ENCODE measurements at regions not wholly inside any gene's neighbourhood (a gene's known extent, or its start where the extent isn't known, plus 50 kb on each side); places are given as distances from the start of the nearest gene placed in this dataset.
"Not testable (repeated sequence)": the region's sequence is repeated elsewhere in the genome, so short reads cannot be mapped to it uniquely, and the experiment has no call there.

DNA sequence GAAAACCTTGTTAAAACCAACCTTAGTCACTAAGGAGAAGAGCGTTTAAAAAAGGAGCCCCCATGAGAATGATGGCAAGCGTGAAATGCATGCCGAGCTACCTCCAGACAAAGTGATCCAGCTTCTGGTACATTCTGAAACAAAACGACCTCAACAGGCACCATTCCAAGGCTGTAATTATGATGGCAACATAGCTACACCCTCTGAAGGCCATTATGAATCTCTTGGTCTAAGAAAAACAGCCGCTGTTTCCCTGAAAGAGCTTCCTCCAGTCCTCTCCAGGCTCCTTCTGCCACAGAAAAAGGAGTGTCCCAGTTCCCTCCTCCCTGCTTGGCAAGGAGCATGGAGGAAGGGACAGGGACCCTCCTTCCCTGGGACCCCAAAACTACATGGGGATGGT lies 50.0 kb upstream of the ABLIM1 start:
- no peak for DNase-seq

DNA sequence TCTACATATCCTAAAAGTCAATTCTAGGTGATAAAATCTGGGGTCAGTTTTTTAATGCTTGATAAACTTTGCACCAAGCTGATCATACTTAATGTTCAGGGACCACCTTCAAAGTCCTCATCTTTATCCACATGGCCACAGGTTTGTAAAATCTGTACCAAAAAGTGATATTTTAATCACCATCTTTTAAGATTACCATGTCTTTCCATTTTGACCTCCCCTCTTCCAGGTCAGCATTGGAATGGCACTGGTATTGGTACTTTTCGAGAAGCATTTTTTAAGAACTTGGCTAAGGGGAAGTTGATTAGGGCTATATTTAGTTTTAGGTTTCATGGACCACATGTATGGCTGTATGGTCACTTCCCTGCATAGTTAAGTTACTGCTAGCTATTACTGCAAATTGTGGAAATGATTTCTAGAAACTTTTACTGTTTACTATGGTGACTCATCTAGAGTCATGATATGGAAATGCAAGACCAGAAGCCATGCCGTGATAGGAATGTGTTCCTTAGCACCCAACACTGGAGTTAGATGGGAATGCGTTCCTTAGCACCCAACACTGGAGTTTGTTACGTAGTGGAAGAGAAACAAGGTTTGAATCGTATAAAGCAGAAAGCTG lies 50.8 kb upstream of the ABLIM1 start:
- no peak for DNase-seq

DNA sequence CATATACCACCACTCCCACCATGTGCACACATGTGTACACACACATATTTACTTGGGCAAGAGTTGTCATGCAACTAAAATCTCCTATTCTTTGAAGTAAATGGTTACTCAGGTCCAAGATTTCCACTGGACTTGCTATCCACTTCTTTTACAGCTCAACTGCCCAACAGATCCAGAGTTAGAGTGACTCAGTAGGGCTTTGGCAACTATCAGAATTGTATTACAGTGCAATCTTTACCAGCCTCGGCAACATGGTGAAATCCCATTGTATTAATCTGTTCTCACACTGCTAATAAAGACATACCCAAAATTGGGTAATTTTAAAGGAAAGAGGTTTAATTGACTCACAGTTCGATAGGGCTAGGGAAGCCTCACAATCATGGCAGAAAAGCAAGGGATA lies 51.9 kb upstream of the ABLIM1 start:
- no peak for DNase-seq

GRCh38 chr10:114711176-114711868 lies 53.2 kb upstream of the ABLIM1 start:
- DNase-seq, result no peak

DNA sequence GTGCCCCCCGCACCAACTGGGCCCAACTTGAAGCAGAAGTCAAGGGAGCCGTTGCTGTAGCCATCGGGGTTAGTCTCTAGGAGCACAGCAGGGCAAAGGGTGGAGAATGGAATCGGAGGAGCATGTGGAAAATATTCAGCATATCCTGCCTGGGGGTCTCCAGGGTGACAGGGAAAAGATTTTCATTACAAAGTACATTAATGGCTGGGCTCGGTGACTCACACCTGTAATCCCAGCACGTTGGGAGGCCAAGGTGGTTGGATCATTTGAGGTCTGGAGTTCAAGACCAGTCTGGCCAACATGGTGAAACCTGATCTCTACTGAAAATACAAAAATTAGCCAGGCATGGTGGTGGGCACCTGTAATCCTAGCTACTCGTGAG lies 53.8 kb upstream of the ABLIM1 start:
- DNase-seq, result no peak

GRCh38 chr10:114713525-114714090 lies 55.5 kb upstream of the ABLIM1 start:
- DNase-seq, result no peak

DNA sequence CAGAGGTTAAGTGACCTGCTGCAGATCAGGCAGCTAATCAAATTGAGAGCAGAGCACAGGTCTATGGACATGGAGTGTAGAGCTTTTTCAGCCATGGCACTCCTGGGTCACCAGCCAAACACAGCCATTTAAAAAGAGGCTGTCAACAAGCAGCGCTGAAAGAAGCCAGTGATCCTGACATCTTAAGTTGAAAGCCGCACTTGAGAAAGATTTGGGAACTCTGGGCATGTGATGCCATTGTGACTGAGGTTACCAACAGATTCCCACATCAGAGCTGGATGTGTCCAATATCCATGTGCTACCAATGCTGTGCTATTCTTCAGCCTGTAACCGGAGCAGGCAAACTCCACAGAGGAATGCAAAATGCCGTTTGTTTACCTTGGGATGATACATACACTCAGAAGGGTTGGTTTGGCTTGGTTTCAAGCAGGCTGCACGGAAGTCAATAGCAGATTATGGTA lies 56.2 kb upstream of the ABLIM1 start:
- no peak for DNase-seq

DNA sequence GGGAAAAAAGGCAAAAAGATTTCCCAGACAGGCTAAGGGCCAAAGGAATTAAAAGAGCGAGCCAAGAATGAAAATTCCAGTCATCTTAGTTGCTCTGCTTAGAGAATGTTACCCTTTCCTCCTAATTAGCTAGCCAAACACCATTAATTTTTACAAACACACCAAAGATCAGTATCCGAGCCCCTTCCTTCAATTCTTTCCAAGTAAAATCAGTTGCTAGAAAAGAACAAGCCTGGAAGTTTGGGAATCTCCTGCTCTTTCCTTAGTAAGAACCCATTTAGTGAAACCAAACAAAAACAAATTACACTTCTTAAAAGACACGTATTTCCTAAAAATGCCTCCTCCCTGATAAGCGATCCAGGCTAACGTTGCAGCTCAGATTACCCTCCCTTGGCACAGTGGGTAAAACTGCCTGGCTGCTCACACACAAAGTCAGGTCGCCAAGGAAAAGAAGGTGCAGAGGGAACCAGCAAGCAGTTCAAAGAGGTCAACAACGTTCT lies 57.1 kb upstream of the ABLIM1 start:
- no peak for DNase-seq

GRCh38 chr10:114716811-114717404 lies 58.8 kb upstream of the ABLIM1 start:
- DNase-seq, result no peak

DNA sequence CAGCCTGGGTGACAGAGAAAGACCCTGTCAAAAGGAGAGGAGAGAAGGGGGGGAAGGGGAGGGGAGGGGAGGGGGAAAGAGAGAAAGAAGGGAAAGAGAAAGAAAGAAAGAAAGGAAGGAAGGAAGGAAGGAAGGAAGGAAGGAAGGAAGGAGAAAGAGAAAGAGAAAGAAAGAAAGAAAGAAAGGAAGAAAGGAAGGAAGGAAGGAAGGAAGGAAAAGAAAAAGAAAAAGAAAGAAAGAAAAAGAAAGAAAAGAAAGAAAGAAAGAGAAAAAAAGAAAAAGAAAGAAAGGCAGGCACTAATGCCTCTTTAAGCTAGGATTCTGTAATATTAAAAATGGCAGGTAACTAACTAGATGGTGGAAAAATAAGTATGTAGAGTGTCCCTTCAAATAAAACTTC lies 59.8 kb upstream of the ABLIM1 start:
- DNase-seq, result not testable (repeated sequence)

- DNase-seq, result no peak
These were observed 60.3 kb upstream of the ABLIM1 start for GRCh38 chr10:114718374-114718773.

DNA sequence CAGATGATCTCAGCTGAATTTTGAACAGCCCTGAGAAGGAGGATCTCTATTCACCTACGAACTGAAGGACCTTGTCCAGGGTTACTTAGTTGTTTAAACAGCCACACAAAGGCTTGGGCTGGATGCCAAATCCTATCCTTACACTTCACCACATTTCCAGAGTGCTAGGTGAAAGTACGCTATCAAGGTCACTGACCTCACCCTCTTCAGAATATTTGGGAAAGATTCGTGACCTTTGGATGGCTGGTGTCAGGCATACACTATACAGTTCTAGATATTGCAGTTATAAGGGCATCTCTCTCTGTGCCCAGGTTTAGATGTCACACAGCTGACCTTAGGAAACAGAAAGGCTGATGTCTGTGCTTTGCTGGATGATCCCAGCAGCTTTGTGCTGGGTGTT lies 61.2 kb upstream of the ABLIM1 start:
- DNase-seq, result no peak

- DNase-seq, result not testable (repeated sequence)
These were observed 61.9 kb upstream of the ABLIM1 start for GRCh38 chr10:114720023-114720422.

- DNase-seq, result no peak
These were observed 62.7 kb upstream of the ABLIM1 start for GRCh38 chr10:114720685-114721278.

- DNase-seq, result not testable (repeated sequence)
These were observed 64.1 kb upstream of the ABLIM1 start for GRCh38 chr10:114722136-114722535.

DNA sequence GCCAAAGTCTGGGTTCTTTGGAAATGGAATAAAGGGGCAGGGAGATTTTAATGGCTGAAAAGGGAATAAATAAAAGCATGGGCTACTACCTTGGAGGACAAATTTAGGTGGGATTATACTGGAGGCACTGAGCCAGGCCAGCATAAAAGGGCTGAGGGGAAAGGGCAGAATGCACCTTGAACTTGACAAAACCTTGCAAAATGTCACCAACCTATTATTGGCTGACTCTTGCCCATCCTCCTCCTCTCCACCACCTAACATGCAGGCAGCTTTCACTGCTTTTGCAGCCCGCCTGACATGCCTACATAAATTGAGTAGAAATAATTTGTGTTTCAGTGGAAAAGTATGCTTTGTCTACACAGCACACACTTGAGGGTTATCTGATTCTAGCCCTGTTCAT lies 65.3 kb upstream of the ABLIM1 start:
- no peak for DNase-seq

- no peak for DNase-seq
These were observed 66.1 kb upstream of the ABLIM1 start for GRCh38 chr10:114723991-114724715.

- no peak for DNase-seq
These were observed 66.6 kb upstream of the ABLIM1 start for GRCh38 chr10:114724716-114725106.

GRCh38 chr10:114726820-114727271 lies 68.8 kb upstream of the ABLIM1 start:
- no peak for DNase-seq

DNA sequence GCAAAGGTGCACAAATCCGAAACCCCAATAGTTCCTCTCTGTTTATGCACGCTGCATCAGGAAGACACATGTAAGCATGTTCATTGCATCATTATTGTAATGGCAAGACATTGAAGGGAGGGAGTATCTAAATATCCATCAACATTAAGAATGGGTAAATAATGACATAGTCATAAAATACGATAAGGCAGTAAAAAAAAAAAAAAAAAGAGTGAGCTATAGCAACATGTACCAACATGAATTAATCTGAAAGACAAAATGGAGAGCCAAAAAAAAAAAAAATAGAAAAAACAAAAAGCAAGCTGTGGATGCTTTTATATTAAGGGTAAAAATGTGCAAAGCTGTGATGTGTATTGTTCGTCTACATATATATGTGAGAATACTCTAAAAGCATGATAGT lies 70.2 kb upstream of the ABLIM1 start:
- no peak for DNase-seq

GRCh38 chr10:114729103-114729659 lies 71.1 kb upstream of the ABLIM1 start:
- DNase-seq, result no peak

DNA sequence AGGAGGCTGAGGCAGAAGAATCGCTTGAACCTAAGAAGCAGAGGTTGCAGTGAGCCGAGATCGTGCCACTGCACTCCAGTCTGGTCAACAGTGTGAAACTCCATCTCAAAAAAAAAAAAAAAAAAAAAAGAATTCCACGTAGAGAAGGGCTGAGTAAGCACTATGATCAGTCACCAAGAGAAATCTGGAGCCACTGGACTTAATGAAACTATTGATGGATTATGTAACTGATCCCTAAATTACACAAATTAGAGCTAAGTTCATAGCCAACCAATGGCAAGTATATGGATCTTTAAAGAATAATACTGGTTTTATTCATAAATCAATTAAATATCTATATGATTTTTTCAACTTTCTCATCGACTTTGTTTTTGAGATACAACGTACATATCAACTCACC lies 72.2 kb upstream of the ABLIM1 start:
- no peak for DNase-seq
